ENCODE measurements at regions not wholly inside any gene's neighbourhood (a gene's known extent, or its start where the extent isn't known, plus 50 kb on each side); places are given as distances from the start of the nearest gene placed in this dataset.

GRCh38 chr3:55407426-55407820 lies 79.7 kb downstream of the WNT5A start:
- no peak for TF ChIP-seq CTCF (conservative IDR thresholded peaks at IDR 0.05; ENCODE audit: low read depth, low read length)
- TF ChIP-seq EZH2 (IDR thresholded peaks at IDR 0.05; ENCODE audit: low read length, unreplicated experiment) = no peak

Data from PC-3 (cell line).